Endothelial cell of umbilical vein (primary cell): ENCODE measurements at regions not wholly inside any gene's neighbourhood (a gene's known extent, or its start where the extent isn't known, plus 50 kb on each side); places are given as distances from the start of the nearest gene placed in this dataset.

Source experiments
- BruUV-seq: library from RNA; stranded (reverse); fragments of 400-500 nt; replicated peaks from 2 replicates; lab custom pipeline; 2021; lab: Mats Ljungman, UMichigan
- CTCF ChIA-PET: fragments of 300-600, 350-600 bp; sonication (Branson Sonifier 250); formaldehyde crosslinking; loops from one replicate; lab custom pipeline; 2021; ENCODE audit warnings: antibody characterized with exemption, inconsistent platforms; lab: Charles Lee
- POLR2A ChIA-PET: fragments of 300-600, 350-600 bp; sonication (Branson Sonifier 250); formaldehyde crosslinking; loops from one replicate; lab custom pipeline; 2021; ENCODE audit warnings: antibody characterized with exemption, inconsistent platforms; lab: Charles Lee
- DNase-seq: peaks from one replicate; pipeline ENCODE4 v3.0.0-alpha.2; 2011; ENCODE audit warnings: low read depth, low spot score
- FAIRE-seq: peaks from 2 replicates; lab custom pipeline; 2011; peaks lifted over from hg19 to GRCh38; lab: Jason Lieb, UNC
- H2AFZ ChIP-seq: 2 replicates; pipeline ENCODE4 v1.6.0; 2012; ENCODE audit warnings: low read depth, low read length, control low read depth, inconsistent platforms
- H3K27ac ChIP-seq: 2 replicates; pipeline ENCODE4 v1.5.1; 2011; ENCODE audit warnings: low read depth, mild to moderate bottlenecking, control low read depth, low read length, moderate library complexity; ENCODE audit not compliant: insufficient read depth
- H3K27me3 ChIP-seq, 2 experiments: 2 replicates each; pipeline versions ENCODE4 v1.6.0 to v1.6.1; 2011; ENCODE audit warnings: low read length in 2 of 2, mixed read lengths in 1 of 2; ENCODE audit not compliant: control insufficient read depth in 2 of 2, insufficient read depth in 2 of 2
- H3K36me3 ChIP-seq, 2 experiments: 2 replicates in 1 of 2; 3 replicates in 1 of 2; pipeline ENCODE4 v1.5.1; 2011; ENCODE audit warnings: low read length in 2 of 2, mild to moderate bottlenecking in 1 of 2, moderate library complexity in 1 of 2; ENCODE audit not compliant: control insufficient read depth in 2 of 2, insufficient read depth in 2 of 2; ENCODE audit errors: extremely low read depth in 1 of 2
- H3K4me1 ChIP-seq: 3 replicates; pipeline ENCODE4 v1.5.1; 2011; ENCODE audit warnings: mild to moderate bottlenecking, low read length; ENCODE audit not compliant: control insufficient read depth, insufficient read depth; ENCODE audit errors: extremely low read depth
- H3K4me2 ChIP-seq: 2 replicates; pipeline ENCODE4 v1.6.1; 2011; ENCODE audit warnings: low read length, control low read depth, mixed read lengths; ENCODE audit not compliant: insufficient read depth
- H3K4me3 ChIP-seq, 3 experiments: fragments of 200-600 bp in 1 of 3; sonication (generic), shearing (Covaris generic) in 1 of 3; replicated peaks in 1 of 3; 2 replicates each; pipeline ENCODE4 v1.5.1; 2011 to 2016; ENCODE audit warnings: control low read depth in 3 of 3, low read length in 3 of 3, mild to moderate bottlenecking in 2 of 3, inconsistent platforms in 1 of 3, low read depth in 1 of 3, moderate library complexity in 1 of 3; ENCODE audit not compliant: insufficient read depth in 1 of 3
- H3K79me2 ChIP-seq: 2 replicates; pipeline ENCODE4 v1.6.0; 2012; ENCODE audit warnings: low read length, inconsistent platforms; ENCODE audit not compliant: control insufficient read depth, insufficient read depth
- H3K9ac ChIP-seq: replicated peaks from 2 replicates; pipeline ENCODE3; 2011; ENCODE audit warnings: low read length, control low read depth; ENCODE audit not compliant: insufficient read depth; ENCODE audit errors: extremely low read depth
- H3K9me1 ChIP-seq: replicated peaks from 3 replicates; pipeline ENCODE4 v1.6.0; 2011; ENCODE audit warnings: mild to moderate bottlenecking, low read length; ENCODE audit not compliant: control insufficient read depth, insufficient read depth; ENCODE audit errors: extremely low read depth
- H3K9me3 ChIP-seq: replicated peaks from 2 replicates; pipeline ENCODE4 v1.5.1; 2012; ENCODE audit warnings: low read length, inconsistent platforms; ENCODE audit not compliant: control insufficient read depth, insufficient read depth
- H4K20me1 ChIP-seq: replicated peaks from 2 replicates; pipeline ENCODE3; 2011; ENCODE audit warnings: mild to moderate bottlenecking, low read length; ENCODE audit not compliant: control insufficient read depth, insufficient read depth; ENCODE audit errors: extremely low read depth
- CTCF ChIP-seq, 2 donors: IDR thresholded peaks; 1 replicate in 1 of 2; 2 replicates in 1 of 2; pipeline ENCODE4 v1.5.1; 2011; ENCODE audit warnings: low read length in 2 of 2, mild to moderate bottlenecking in 2 of 2, moderate library complexity in 2 of 2, control low read depth in 1 of 2, inconsistent platforms in 1 of 2, low read depth in 1 of 2; ENCODE audit not compliant: insufficient read depth in 1 of 2; ENCODE audit errors: extremely low read depth in 1 of 2
- EZH2 ChIP-seq: IDR thresholded peaks from 2 replicates; pipeline ENCODE4 v1.6.1; 2012; ENCODE audit warnings: borderline replicate concordance, low read depth, mild to moderate bottlenecking, moderate library complexity, low read length, inconsistent platforms; ENCODE audit not compliant: severe bottlenecking
- FOS ChIP-seq: IDR thresholded peaks from 2 replicates; pipeline ENCODE4 v1.6.1; 2011; ENCODE audit warnings: mild to moderate bottlenecking, low read length, moderate library complexity, borderline replicate concordance; ENCODE audit not compliant: insufficient read depth
- GATA2 ChIP-seq: IDR thresholded peaks from 2 replicates; pipeline ENCODE4 v1.7.0; 2011; ENCODE audit warnings: low read depth, mild to moderate bottlenecking, moderate library complexity, mixed read lengths, low read length; ENCODE audit not compliant: insufficient read length, insufficient read depth
- JUN ChIP-seq: IDR thresholded peaks from 2 replicates; pipeline ENCODE4 v1.6.1; 2011; ENCODE audit warnings: borderline replicate concordance, low read depth; ENCODE audit not compliant: insufficient read length, insufficient read depth
- POLR2A ChIP-seq: IDR thresholded peaks from 2 replicates; pipeline ENCODE4 v1.6.1; 2012; ENCODE audit warnings: low read depth, mild to moderate bottlenecking, control low read depth, low read length
- POLR2AphosphoS5 ChIP-seq: IDR thresholded peaks from 2 replicates; pipeline ENCODE4 v1.6.1; 2012; ENCODE audit warnings: low read depth, mild to moderate bottlenecking, control low read depth, low read length, moderate library complexity; ENCODE audit not compliant: insufficient read depth
- dilution Hi-C: fragments of 300-500 bp; cut with MboI; formaldehyde crosslinking; loops from one replicate; pipeline ENCODE4 v1.15.0; 2019; ENCODE audit warnings: low sequenced_read_pairs; ENCODE audit not compliant: extremely low pct_ligation_motif_present
- intact Hi-C: fragments of 100-400 bp; cut with micrococcal nuclease; formaldehyde crosslinking; loops from one replicate; pipeline ENCODE4 v1.10.0; 2022
- TF ChIP-seq, protein P1 (sequence below): IDR thresholded peaks from 2 replicates; pipeline ENCODE4 v1.6.1; 2011; ENCODE audit not compliant: insufficient read depth, insufficient read length

DNA sequence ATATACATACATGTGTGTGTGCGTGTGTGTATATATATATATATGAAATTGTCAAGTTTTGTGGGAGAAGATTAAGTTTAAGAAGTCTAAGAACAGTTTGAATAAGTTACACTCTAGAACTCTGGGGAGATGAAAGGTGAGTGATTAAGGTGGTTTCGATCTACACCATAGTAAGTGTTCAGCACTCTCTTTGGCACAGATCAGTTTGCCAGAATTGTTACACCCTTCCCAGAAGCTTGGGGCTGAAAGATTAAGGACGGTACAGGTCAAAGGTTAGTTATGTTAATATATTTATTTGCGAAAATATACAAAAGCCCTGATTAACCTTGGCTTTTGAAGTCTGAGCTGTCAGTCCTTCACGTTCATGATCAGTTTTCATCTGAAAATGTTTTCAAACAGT is 309.1 kb downstream of the KLF5 start:
- ChIA-PET CTCF (no interaction called here), POLR2A (no interaction called here)
- Histone ChIP-seq H3K9me1 (no peaks in the 10 kb centered on the region), H3K27me3 (no peaks in the 10 kb centered on the region), H3K79me2 (no peaks in the 10 kb centered on the region), H3K4me1 (no peaks in the 10 kb centered on the region), H3K36me3 (no peaks in the 10 kb centered on the region), H2AFZ (no peak overlapping the region), H3K9me3 (no peaks in the 10 kb centered on the region), H3K27ac (no peak overlapping the region), H4K20me1 (no peaks in the 10 kb centered on the region), H3K9ac (no peak overlapping the region), H3K4me3 (no peak overlapping the region), H3K4me2 (no peak overlapping the region)
- dilution Hi-C loops (no loop called here), intact Hi-C loops (no loop called here)
- no TSS peak for BruUV-seq
- no peak for TF ChIP-seq JUN
- no peak for TF ChIP-seq POLR2AphosphoS5
- no peak for TF ChIP-seq CTCF (IDR thresholded peaks at IDR 0.05; ENCODE audit: extremely low read depth in 1 of 2, insufficient read depth in 1 of 2, low read depth in 1 of 2, low read length in 2 of 2)
- TF ChIP-seq, protein P1, sequence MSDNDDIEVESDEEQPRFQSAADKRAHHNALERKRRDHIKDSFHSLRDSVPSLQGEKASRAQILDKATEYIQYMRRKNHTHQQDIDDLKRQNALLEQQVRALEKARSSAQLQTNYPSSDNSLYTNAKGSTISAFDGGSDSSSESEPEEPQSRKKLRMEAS = no peak
- FAIRE-seq (no peak), DNase-seq (no peak)

- Histone ChIP-seq H3K9me3 (no peaks in the 10 kb centered on the region), H3K79me2 (no peaks in the 10 kb centered on the region), H3K4me1 (no peaks in the 10 kb centered on the region), H3K27me3 (no peaks in the 10 kb centered on the region), H3K4me2 (no peak overlapping the region), H3K9ac (no peak overlapping the region), H4K20me1 (no peaks in the 10 kb centered on the region), H3K4me3 (no peak overlapping the region), H2AFZ (no peak overlapping the region), H3K27ac (no peak overlapping the region), H3K36me3 (no peaks in the 10 kb centered on the region), H3K9me1 (no peaks in the 10 kb centered on the region)
- dilution Hi-C loops (no loop called here), intact Hi-C loops (no loop called here)
- CTCF ChIA-PET = no interaction called here
- no peak for FAIRE-seq
- no peak for DNase-seq
- TF ChIP-seq POLR2A = no peak
- no peak for TF ChIP-seq FOS
- no peak for TF ChIP-seq CTCF (IDR thresholded peaks at IDR 0.05; ENCODE audit: extremely low read depth in 1 of 2, insufficient read depth in 1 of 2, low read depth in 1 of 2, low read length in 2 of 2)
- TF ChIP-seq, protein P1 = no peak
- TF ChIP-seq GATA2 = no peak
- no peak for TF ChIP-seq POLR2AphosphoS5
- TF ChIP-seq EZH2 = no peak
- POLR2A ChIA-PET = no interaction called here
- no TSS peak for BruUV-seq
Observed at GRCh38 chr13:73366241-73366640, 307.4 kb downstream of the KLF5 start.
